LNCaP clone FGC (cell line): ENCODE measurements at regions not wholly inside any gene's neighbourhood (a gene's known extent, or its start where the extent isn't known, plus 50 kb on each side); places are given as distances from the start of the nearest gene placed in this dataset.

Source experiments
- DNase-seq: peaks from one replicate; pipeline ENCODE4 v3.0.0-alpha.2; 2011; ENCODE audit warnings: low read depth
- H3K4me3 ChIP-seq: 2 replicates; pipeline ENCODE4 v1.5.1; 2011; ENCODE audit warnings: mild to moderate bottlenecking, low read depth, low read length, control low read depth
- CTCF ChIP-seq: IDR thresholded peaks from 2 replicates; pipeline ENCODE4 v1.5.1; 2012; ENCODE audit warnings: mild to moderate bottlenecking; ENCODE audit not compliant: control insufficient read depth, insufficient read depth; ENCODE audit errors: extremely low read depth

GRCh38 chr20:57829805-57830514 is 120.1 kb upstream of the PMEPA1 start:
- no peak for DNase-seq
- TF ChIP-seq CTCF: no peak
- no peak overlapping the region for H3K4me3 ChIP-seq

- no peak for TF ChIP-seq CTCF
- DNase-seq: no peak
- no peak overlapping the region for H3K4me3 ChIP-seq
Observed at GRCh38 chr20:57829336-57829735, 119.5 kb upstream of the PMEPA1 start.

GRCh38 chr20:57828696-57829095 is 118.9 kb upstream of the PMEPA1 start:
- DNase-seq: no peak
- TF ChIP-seq CTCF: no peak
- H3K4me3 ChIP-seq: no peak overlapping the region

GRCh38 chr20:57826666-57827287 is 117.0 kb upstream of the PMEPA1 start:
- no peak for DNase-seq
- TF ChIP-seq CTCF: no peak
- no peak overlapping the region for H3K4me3 ChIP-seq

- no peak overlapping the region for H3K4me3 ChIP-seq
- no peak for TF ChIP-seq CTCF
Observed at GRCh38 chr20:57824909-57825308, 115.1 kb upstream of the PMEPA1 start.

GRCh38 chr20:57821935-57822334 is 112.1 kb upstream of the PMEPA1 start:
- TF ChIP-seq CTCF: no peak
- DNase-seq: no peak
- H3K4me3 ChIP-seq: no peak overlapping the region

More at GRCh38 chr20:57824909-57825308, 115.1 kb upstream of the PMEPA1 start:
- DNase-seq: no peak
